Stimulated activated CD8-positive, alpha-beta memory T cell treated with anti-CD3 and anti-CD28 coated beads, Interleukin-2, amount 100 ng/mL, for 1 hour (primary cell): ENCODE measurements at regions not wholly inside any gene's neighbourhood (a gene's known extent, or its start where the extent isn't known, plus 50 kb on each side); places are given as distances from the start of the nearest gene placed in this dataset.
"Not testable (repeated sequence)": the region's sequence is repeated elsewhere in the genome, so short reads cannot be mapped to it uniquely, and the experiment has no call there.

Source experiments
- DNase-seq, 2 donors: peaks; one replicate each; pipeline ENCODE4 v3.0.0-alpha.2; 2020; ENCODE audit warnings: low read depth in 2 of 2

- no peak for DNase-seq
Observed at GRCh38 chr4:105050896-105051295, 95.8 kb upstream of the TET2 start.

- no peak for DNase-seq
Observed at GRCh38 chr4:105057370-105058105, 89.1 kb upstream of the TET2 start.

- DNase-seq = no peak
Observed at GRCh38 chr4:105058177-105058812, 88.4 kb upstream of the TET2 start.

GRCh38 chr4:105059337-105059736, 87.3 kb upstream of the TET2 start:
- DNase-seq = no peak

- DNase-seq = no peak
Observed at GRCh38 chr4:105060628-105061027, 86.0 kb upstream of the TET2 start.

- DNase-seq = peak in 1 of 2 donors; percentile 4
Observed at GRCh38 chr4:105061136-105061696, 85.5 kb upstream of the TET2 start.

GRCh38 chr4:105061731-105062130, 84.9 kb upstream of the TET2 start:
- no peak for DNase-seq

GRCh38 chr4:105066401-105066800, 80.3 kb upstream of the TET2 start:
- DNase-seq = no peak

- DNase-seq = no peak
Observed at GRCh38 chr4:105067431-105067830, 79.2 kb upstream of the TET2 start.

GRCh38 chr4:105067946-105068345, 78.7 kb upstream of the TET2 start:
- DNase-seq = no peak

- DNase-seq = no peak
Observed at GRCh38 chr4:105068516-105068915, 78.2 kb upstream of the TET2 start.

- DNase-seq = not testable (repeated sequence)
Observed at GRCh38 chr4:105072095-105072494, 74.6 kb upstream of the TET2 start.

GRCh38 chr4:105074097-105074496, 72.6 kb upstream of the TET2 start:
- no peak for DNase-seq

- DNase-seq = no peak
Observed at GRCh38 chr4:105075045-105075444, 71.6 kb upstream of the TET2 start.

- no peak for DNase-seq
Observed at GRCh38 chr4:105088110-105088879, 58.4 kb upstream of the TET2 start.

- DNase-seq = no peak
Observed at GRCh38 chr4:105092356-105092755, 54.3 kb upstream of the TET2 start.

- no peak for DNase-seq
Observed at GRCh38 chr4:105092768-105093167, 53.9 kb upstream of the TET2 start.

GRCh38 chr4:105093975-105094374, 52.7 kb upstream of the TET2 start:
- no peak for DNase-seq
